Prostate gland (tissue), 2 donors: ENCODE measurements at regions not wholly inside any gene's neighbourhood (a gene's known extent, or its start where the extent isn't known, plus 50 kb on each side); places are given as distances from the start of the nearest gene placed in this dataset.

Source experiments
- DNase-seq: peaks from one replicate; pipeline ENCODE4 v3.0.0-alpha.2; 2019; ENCODE audit warnings: low spot score
- H3K27ac ChIP-seq, 2 donors: fragments of 200-600 bp; sonication (generic); 2 replicates each; pipeline ENCODE4 v1.5.1; 2017 to 2019
- H3K27me3 ChIP-seq: fragments of 200-600 bp; sonication (generic); replicated peaks from 2 replicates; pipeline ENCODE4 v1.5.1; 2019; ENCODE audit not compliant: insufficient read depth
- H3K36me3 ChIP-seq, 2 donors: fragments of 200-600 bp; sonication (generic); 1 replicate in 1 of 2; 2 replicates in 1 of 2; pipeline versions ENCODE4 v1.5.1 to v1.8.1; 2017 to 2019
- H3K4me1 ChIP-seq: fragments of 200-600 bp; sonication (generic); replicated peaks from 2 replicates; pipeline ENCODE4 v1.5.1; 2019
- H3K4me3 ChIP-seq, 2 donors: fragments of 200-600 bp; sonication (generic); 2 replicates each; pipeline ENCODE4 v1.5.1; 2017 to 2019
- H3K9me3 ChIP-seq: fragments of 200-600 bp; sonication (generic); 2 replicates; pipeline ENCODE4 v1.5.1; 2017
- POLR2A ChIP-seq: fragments of 450-650 bp; IDR thresholded peaks from one replicate; pipeline ENCODE4 v1.6.1; 2016; ENCODE audit warnings: antibody characterized with exemption, mild to moderate bottlenecking
- POLR2AphosphoS5 ChIP-seq: sonication (generic); formaldehyde crosslinking; IDR thresholded peaks from one replicate; pipeline ENCODE4 v1.6.1; 2017; ENCODE audit warnings: antibody characterized with exemption
- WGBS: methylation state at CpG from one replicate; pipeline ENCODE4 v1.1.5; 2018; 5-methylcytosine and 5-hydroxymethylcytosine counted together
- intact Hi-C: fragments of 100-400 bp; cut with DNase I; formaldehyde crosslinking; loops from one replicate; pipeline ENCODE4 v1.14.2; 2022
- TF ChIP-seq, protein P1 (sequence below), 4 experiments: fragments of 200-600 bp in 2 of 4; fragments of 450-650 bp in 2 of 4; sonication (generic) in 2 of 4; IDR thresholded peaks; 1 replicate in 3 of 4; 2 replicates in 1 of 4; pipeline ENCODE4 v1.5.1; 2016 to 2019; ENCODE audit warnings: antibody characterized with exemption in 4 of 4, mild to moderate bottlenecking in 2 of 4, moderate library complexity in 2 of 4

DNA sequence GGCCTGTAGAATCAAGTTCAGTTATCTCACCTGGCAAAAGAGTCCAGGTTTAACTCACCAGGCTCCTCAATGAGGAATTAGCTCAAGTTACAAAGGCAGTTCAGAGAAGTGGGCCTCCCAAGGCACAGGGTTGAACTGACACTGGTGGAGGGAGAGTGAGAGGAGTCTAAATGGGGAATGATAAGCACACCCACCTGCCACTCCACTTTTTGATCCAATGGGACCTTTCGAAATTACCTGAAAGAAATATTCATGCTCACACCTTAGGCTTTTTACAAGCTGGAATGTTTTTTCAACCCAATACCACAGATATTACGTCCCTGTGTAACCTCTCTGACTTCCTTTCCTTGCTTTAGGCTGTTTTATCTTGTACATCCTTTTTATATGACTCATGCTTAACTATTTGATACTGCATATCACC is 642.7 kb upstream of the TENM4 start:
- no peak for DNase-seq
- H3K36me3 ChIP-seq, result no peaks in the 10 kb centered on the region
- no peaks in the 10 kb centered on the region for H3K4me1 ChIP-seq
- H3K27me3 ChIP-seq, result no peaks in the 10 kb centered on the region
- H3K9me3 ChIP-seq, result no peaks in the 10 kb centered on the region
- WGBS, result 68% methylated on average over 2 of the region's 2 CpGs
- no peak overlapping the region for H3K4me3 ChIP-seq
- H3K27ac ChIP-seq, result no peak overlapping the region
- TF ChIP-seq POLR2A (no peak), POLR2AphosphoS5 (no peak)
- TF ChIP-seq, protein P1, sequence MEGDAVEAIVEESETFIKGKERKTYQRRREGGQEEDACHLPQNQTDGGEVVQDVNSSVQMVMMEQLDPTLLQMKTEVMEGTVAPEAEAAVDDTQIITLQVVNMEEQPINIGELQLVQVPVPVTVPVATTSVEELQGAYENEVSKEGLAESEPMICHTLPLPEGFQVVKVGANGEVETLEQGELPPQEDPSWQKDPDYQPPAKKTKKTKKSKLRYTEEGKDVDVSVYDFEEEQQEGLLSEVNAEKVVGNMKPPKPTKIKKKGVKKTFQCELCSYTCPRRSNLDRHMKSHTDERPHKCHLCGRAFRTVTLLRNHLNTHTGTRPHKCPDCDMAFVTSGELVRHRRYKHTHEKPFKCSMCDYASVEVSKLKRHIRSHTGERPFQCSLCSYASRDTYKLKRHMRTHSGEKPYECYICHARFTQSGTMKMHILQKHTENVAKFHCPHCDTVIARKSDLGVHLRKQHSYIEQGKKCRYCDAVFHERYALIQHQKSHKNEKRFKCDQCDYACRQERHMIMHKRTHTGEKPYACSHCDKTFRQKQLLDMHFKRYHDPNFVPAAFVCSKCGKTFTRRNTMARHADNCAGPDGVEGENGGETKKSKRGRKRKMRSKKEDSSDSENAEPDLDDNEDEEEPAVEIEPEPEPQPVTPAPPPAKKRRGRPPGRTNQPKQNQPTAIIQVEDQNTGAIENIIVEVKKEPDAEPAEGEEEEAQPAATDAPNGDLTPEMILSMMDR (IDR thresholded peaks at IDR 0.05), result no peak
- intact Hi-C loops, result no loop called here

GRCh38 chr11:80082406-80082805 is 641.6 kb upstream of the TENM4 start:
- H3K4me1 ChIP-seq, result no peaks in the 10 kb centered on the region
- no peak for DNase-seq
- H3K9me3 ChIP-seq, result no peaks in the 10 kb centered on the region
- H3K27ac ChIP-seq, result no peak overlapping the region
- H3K4me3 ChIP-seq, result no peak overlapping the region
- TF ChIP-seq, protein P1 (IDR thresholded peaks at IDR 0.05), result no peak
- TF ChIP-seq POLR2A (no peak), POLR2AphosphoS5 (no peak)
- H3K27me3 ChIP-seq, result no peaks in the 10 kb centered on the region
- WGBS, result 55% methylated on average over 1 of the region's 1 CpG
- H3K36me3 ChIP-seq, result no peaks in the 10 kb centered on the region
- intact Hi-C loops, result no loop called here

DNA sequence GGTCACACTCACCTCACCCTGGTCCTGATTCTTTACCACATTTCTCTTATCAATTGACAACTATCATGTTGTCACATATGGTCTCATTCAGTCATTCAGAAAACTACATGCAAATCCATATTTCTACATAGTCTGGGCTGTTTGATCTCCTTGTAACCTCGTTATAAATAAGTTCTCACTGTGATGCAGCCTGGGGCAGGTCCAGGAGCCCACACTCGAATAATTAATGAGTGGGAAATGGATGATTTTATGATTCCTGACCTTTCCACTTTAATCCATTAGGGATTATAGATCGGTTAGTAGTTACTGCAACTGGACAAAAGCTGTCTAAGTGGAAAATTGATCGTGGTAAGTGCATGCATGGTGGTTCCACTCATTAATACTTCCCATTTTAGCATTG is 636.3 kb upstream of the TENM4 start:
- TF ChIP-seq, protein P1 (IDR thresholded peaks at IDR 0.05), result no peak
- no peak for TF ChIP-seq POLR2A
- TF ChIP-seq POLR2AphosphoS5, result no peak
- H3K36me3 ChIP-seq, result no peaks in the 10 kb centered on the region
- intact Hi-C loops, result no loop called here
- H3K27ac ChIP-seq, result no peak overlapping the region
- WGBS, result 88% methylated on average over 4 of the region's 4 CpGs
- no peak overlapping the region for H3K4me3 ChIP-seq
- H3K9me3 ChIP-seq, result no peaks in the 10 kb centered on the region
- H3K4me1 ChIP-seq, result no peaks in the 10 kb centered on the region
- no peak for DNase-seq
- no peaks in the 10 kb centered on the region for H3K27me3 ChIP-seq

DNA sequence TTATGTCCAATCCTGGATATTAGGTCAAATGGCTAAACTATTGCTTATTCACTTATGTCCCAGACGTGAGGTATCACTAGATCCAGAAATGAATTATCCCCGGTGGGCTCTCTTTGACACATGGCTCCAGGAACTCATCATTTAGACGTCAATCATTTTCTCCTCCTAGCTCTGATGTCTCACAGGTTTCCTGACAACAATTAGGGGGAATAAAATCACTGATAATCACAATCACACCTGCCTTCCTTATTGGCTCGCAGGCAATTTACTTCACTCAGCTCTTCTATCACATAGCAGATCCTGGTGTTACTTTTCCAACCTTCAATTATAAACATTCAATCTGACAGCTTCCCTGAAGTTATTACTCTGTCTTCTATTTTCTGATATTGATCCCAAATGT is 634.0 kb upstream of the TENM4 start:
- Histone ChIP-seq H3K4me1 (no peaks in the 10 kb centered on the region), H3K4me3 (no peak overlapping the region), H3K9me3 (no peaks in the 10 kb centered on the region), H3K27me3 (no peaks in the 10 kb centered on the region), H3K36me3 (no peaks in the 10 kb centered on the region), H3K27ac (no peak overlapping the region)
- TF ChIP-seq POLR2AphosphoS5, result no peak
- TF ChIP-seq POLR2A, result no peak
- TF ChIP-seq, protein P1 (IDR thresholded peaks at IDR 0.05), result no peak
- 85% methylated on average over 4 of the region's 4 CpGs for WGBS
- intact Hi-C loops, result no loop called here
- DNase-seq, result no peak

DNA sequence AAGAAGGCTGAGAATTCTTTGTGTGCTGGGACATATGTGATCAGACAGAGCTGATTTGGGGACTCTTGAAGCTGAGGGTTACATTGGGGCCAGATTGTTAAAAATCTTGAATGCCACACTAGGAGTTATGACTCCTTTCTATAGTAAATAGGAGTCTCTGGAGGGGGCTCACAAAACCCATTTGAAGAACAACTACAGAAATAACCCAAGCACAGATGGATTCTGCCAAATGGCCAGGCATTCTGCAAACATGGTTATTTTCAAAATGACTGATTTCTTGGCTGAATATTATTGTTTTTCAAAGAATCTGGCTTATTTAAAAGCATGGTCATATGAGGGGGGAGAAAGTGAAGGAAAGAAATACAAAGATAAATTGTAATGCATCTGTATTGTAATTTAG is 625.5 kb upstream of the TENM4 start:
- no peak for DNase-seq
- H3K9me3 ChIP-seq, result no peaks in the 10 kb centered on the region
- intact Hi-C loops, result no loop called here
- H3K27me3 ChIP-seq, result no peaks in the 10 kb centered on the region
- H3K4me3 ChIP-seq, result no peak overlapping the region
- no peaks in the 10 kb centered on the region for H3K4me1 ChIP-seq
- H3K36me3 ChIP-seq, result no peaks in the 10 kb centered on the region
- no peak for TF ChIP-seq POLR2AphosphoS5
- TF ChIP-seq, protein P1 (IDR thresholded peaks at IDR 0.05), result no peak
- no peak overlapping the region for H3K27ac ChIP-seq
